ENCODE measurements at regions not wholly inside any gene's neighbourhood (a gene's known extent, or its start where the extent isn't known, plus 50 kb on each side); places are given as distances from the start of the nearest gene placed in this dataset.

- H3K4me1 ChIP-seq, result no peaks in the 10 kb centered on the region
- DNase-seq, result no peak
- no peaks in the 10 kb centered on the region for H3K36me3 ChIP-seq
- no peaks in the 10 kb centered on the region for H3K9me3 ChIP-seq
- intact Hi-C loops (cut with DNase I; ENCODE audit: low total_unique reads), result no loop called here
- TF ChIP-seq CTCF (IDR thresholded peaks at IDR 0.05) (no peak), POLR2A (IDR thresholded peaks at IDR 0.05) (no peak)
- no peak overlapping the region for H3K27ac ChIP-seq
- H3K4me3 ChIP-seq, result no peak overlapping the region
- H3K27me3 ChIP-seq, result no peaks in the 10 kb centered on the region
These were observed 206.4 kb upstream of the BCOR start for GRCh38 chrX:40304115-40304514.

GRCh38 chrX:40303256-40304077, 205.7 kb upstream of the BCOR start:
- Histone ChIP-seq H3K4me3 (no peak overlapping the region), H3K4me1 (no peaks in the 10 kb centered on the region), H3K36me3 (no peaks in the 10 kb centered on the region), H3K9me3 (no peaks in the 10 kb centered on the region), H3K27me3 (no peaks in the 10 kb centered on the region), H3K27ac (no peak overlapping the region)
- intact Hi-C loops (cut with DNase I; ENCODE audit: low total_unique reads), result no loop called here
- no peak for DNase-seq
- no peak for TF ChIP-seq POLR2A (IDR thresholded peaks at IDR 0.05)
- no peak for TF ChIP-seq CTCF (IDR thresholded peaks at IDR 0.05)

DNA sequence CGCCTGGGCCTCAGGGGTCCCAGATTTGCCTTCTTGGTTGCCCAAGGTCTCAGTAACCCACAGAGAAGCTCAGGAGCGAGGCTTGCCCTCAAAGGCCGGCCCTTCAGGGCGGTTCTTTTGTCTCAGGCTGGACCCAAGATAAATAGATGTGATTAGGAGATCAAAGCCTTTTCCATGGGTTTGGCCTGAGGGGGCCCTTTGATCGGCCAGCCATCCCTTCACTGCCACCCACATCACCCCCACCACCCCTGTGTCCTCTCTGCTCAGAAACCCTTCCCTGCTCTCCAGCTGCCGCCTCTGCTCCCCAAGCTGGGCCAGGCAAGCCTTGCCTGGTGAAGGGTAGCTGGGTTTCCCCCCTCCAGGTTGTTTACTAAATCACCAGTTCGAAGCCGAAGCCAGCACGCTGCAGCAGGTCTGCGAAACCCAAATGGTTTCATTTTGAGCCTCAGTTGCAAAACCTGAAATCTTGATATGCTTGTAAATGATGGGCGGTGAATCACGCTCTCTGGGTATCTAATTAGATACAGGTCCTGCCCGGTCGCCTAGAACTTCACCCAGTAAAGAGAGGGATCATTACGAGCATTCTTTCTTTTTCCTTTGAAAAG, 202.6 kb upstream of the BCOR start:
- no peak for TF ChIP-seq POLR2A (IDR thresholded peaks at IDR 0.05)
- no peak for TF ChIP-seq CTCF (IDR thresholded peaks at IDR 0.05)
- Histone ChIP-seq H3K4me3 (no peak overlapping the region), H3K27ac (no peak overlapping the region), H3K27me3 (no peaks in the 10 kb centered on the region), H3K9me3 (no peaks in the 10 kb centered on the region), H3K4me1 (no peaks in the 10 kb centered on the region), H3K36me3 (no peaks in the 10 kb centered on the region)
- intact Hi-C loops (cut with DNase I; ENCODE audit: low total_unique reads), result no loop called here
- DNase-seq, result no peak

GRCh38 chrX:40299641-40300046, 201.9 kb upstream of the BCOR start:
- DNase-seq, result no peak
- intact Hi-C loops (cut with DNase I; ENCODE audit: low total_unique reads), result no loop called here
- no peak for TF ChIP-seq CTCF (IDR thresholded peaks at IDR 0.05)
- TF ChIP-seq POLR2A (IDR thresholded peaks at IDR 0.05), result no peak
- no peaks in the 10 kb centered on the region for H3K4me1 ChIP-seq
- H3K36me3 ChIP-seq, result no peaks in the 10 kb centered on the region
- no peaks in the 10 kb centered on the region for H3K27me3 ChIP-seq
- H3K27ac ChIP-seq, result no peak overlapping the region
- H3K4me3 ChIP-seq, result no peak overlapping the region
- no peaks in the 10 kb centered on the region for H3K9me3 ChIP-seq

Measured in uterus (tissue), 3 donors.